ENCODE measurements at regions not wholly inside any gene's neighbourhood (a gene's known extent, or its start where the extent isn't known, plus 50 kb on each side); places are given as distances from the start of the nearest gene placed in this dataset.

DNA sequence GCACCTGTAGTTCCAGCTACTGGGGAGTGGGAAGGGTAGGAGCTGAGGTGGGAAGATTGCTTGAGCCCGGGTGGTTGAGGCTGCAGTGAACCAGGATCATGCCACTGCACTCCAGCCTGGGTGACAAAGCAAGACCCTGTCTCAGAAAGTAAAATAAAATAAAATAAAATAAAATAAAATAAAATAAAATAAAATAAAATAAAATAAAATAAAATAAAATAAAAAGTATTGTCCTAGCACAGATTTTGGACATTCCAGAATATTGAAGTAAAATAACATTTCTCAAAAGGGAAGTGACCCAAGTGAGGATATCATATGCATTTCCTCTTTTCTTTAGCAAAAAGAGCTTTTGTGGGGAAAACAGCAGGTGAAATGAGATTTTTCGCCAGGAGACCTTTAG is 83.5 kb downstream of the TMEM174 start:
- DNase-seq = no peak

DNA sequence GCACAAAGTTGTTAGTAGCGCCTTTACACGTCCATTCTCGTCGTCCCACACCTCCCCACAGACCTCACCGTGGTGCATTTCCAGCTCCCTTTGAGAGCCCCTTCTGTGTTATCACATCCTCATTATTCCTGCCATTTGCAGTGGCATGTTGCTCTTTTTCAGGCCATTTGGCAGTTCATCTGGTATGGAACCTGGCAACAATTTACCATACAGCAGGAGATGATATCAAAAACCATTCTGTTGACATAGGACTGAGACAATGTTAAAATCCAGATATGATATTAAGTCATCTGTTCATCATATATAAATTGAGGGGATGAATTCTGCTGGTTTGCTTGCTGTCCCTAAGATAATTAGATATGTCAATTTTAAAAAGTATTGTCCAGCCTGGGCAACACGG is 83.0 kb downstream of the TMEM174 start:
- DNase-seq = no peak

DNA sequence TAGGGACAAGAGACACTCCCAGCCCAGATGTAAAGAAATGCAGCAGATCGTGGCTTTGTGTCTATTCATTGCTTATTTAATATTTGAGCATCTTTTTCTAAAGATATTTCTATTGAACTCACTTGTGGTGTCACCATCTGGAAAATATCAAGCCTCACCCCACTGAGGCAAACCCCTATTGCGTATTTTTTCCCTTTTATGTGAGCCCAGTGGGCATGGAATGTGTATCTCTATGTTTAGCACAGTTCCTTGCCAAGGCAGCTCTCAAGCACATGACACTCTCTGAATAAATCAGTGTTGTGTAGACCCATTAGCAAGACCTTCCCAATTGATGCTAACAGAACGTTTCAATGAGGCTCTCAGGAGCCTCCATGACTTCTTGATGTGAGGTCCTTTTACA is 81.6 kb downstream of the TMEM174 start:
- DNase-seq = no peak

DNA sequence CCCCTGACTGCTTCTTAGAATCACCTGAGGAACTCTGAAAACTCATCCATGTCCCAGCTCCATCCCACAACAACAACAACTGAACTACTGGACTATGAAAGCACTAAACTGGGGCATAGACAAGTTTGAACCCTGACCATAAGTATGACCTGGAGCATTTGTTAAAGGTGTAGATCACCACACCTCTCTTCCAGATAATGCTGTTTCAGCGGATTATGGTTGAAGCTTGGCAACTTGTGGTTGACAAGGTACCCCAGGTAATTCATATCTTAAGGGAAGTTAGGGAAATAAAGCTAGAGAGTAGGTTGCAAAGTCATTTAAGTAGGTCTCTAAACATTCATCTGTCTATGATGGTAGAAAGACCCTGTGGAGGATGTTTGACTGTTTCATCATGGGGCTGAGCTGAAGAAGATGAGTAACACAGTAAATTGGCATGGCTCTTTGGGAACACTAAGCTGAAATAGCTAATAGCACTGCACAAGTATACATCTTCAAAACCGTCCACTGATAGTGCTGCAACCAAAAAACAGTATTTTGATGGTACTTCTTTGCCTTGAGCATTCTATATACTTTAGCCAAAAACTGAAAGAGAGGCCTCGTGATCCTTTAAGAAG is 80.2 kb downstream of the TMEM174 start:
- no peak for DNase-seq

DNA sequence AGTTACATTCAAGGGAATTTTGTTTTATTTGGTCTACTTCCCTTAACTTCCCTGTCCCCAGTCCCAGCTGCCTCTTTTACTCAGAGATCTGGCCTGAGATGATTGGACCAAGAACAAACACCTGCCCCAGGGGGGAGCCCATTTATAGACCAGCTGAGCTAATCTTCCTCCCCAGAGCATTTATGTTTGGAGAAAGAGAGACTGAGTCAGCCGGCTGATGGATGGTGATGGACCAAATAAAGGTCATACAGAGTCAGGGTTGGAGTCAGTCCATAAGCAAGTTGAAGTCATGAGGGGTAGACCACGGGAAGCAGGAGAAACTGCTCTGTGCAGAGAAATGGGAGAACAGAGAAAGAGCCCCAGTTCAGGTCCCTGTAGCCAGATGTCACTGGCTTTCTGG is 77.7 kb downstream of the TMEM174 start:
- no peak for DNase-seq

DNA sequence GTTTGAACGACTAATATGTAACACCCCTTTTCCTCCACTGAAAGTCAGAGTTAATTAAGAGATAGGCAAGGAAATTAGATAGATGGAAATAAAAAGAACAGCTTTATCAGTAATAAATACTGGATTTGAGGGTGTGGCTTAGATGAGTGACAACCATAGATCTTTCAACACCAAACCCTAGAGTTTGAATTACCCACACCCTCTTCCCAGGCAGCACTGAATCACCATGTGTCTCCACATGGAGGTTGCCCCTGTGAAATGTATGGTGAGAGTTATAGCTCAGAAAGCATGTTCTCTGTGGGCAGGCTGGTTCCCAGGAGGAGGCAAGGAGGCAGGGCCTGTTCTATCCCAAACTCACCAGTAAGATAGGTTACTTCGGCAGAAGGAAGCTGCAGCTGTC is 69.7 kb downstream of the TMEM174 start:
- DNase-seq = no peak

DNA sequence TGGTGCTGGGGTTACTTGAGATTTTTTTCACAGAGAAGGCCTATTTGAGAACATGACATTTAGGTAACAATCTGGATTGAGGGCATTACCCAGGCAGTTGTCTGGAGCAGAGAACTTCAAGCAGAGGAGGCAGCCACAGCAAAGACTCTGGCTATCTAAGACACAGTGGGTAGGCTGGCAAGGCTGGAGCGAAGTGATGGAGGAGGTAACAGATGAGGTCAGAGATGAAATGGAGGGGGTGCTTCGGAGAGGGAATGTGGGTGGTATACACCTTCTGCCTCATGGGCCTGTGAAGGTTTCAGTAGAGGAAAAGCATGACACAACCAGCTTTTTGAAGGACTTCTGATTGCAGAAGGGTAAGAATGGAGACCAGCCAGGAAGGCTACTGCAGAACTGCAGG is 65.9 kb downstream of the TMEM174 start:
- DNase-seq = no peak

DNA sequence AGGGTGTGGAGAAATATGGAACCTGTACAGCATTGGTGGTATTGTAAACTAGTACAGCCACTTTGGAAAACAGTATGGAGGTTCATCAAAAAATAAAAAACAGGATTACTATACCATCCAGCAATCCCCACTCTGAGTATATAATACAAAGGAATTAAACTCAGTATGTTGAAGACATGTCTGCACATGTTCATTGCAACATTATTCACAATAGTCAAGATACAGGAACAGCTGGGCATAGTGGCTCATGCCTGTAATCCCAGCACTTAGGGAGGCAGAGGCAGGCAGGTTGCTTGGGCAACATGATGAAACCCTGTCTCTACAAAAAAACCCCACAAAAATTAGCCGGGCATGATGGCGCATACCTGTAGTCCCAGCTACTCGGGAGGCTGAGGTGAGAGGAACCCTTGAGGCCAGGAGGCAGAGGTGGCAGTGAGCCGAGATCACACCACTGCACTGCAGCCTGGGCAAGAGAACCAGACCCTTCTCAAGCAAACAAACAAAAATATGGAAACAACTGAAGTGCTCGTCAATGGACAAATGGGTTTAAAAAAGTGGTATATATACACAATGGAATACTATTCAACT is 63.6 kb downstream of the TMEM174 start:
- DNase-seq = no peak

DNA sequence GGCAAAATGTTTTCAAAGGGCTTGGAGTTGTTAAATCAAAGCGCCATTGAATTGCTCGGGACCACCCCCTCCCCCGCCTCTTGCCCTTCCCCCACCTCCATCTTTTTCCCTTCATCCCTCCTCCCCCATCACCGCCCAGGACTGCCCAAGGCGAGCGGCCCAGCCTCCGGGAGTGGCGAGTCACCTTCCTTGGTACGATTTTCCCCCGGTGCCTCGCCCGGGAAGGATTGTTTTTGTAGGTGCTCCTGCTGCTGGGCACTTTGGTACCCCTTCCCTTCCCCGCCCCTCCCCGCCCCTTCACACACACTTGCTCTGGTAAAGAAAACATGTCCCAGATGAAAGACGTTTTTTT is 61.2 kb downstream of the TMEM174 start:
- DNase-seq = no peak

DNA sequence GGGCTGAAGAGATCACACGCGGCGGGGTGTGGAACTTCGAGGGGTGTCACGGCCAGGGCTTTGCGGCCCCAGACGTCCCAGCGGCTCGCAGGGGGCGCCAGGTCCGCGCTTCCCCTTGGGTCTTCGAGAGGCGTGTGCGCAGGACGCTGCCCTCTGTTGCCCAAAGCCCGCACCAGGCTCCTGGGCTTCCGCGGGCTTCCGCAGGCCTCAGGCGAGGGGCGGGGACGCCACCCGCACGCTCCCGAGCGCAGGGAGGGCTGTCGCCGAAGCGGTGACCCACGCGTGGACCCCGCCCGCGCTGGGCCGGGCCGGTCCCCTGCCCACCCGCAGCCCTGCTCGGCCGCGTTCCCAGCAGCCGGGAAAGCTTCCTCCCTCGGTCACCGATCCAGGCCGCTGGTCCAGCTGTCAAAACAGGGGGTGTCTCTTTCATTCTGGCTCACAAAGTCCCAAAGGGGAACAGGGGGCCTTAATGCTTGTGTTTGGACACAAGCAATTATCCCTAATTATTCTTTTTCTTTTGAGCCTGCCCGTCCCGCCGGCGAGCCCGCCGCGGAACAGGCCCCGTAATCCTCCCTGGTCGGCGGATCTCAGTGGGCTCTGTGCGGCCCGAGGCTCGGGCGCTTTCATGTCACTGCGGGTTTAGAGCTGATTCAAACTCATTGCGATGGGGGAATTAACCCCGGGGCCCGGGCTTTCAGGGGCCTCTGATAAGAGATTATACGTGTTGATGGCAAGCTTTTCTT is 60.6 kb downstream of the TMEM174 start:
- no peak for DNase-seq

DNA sequence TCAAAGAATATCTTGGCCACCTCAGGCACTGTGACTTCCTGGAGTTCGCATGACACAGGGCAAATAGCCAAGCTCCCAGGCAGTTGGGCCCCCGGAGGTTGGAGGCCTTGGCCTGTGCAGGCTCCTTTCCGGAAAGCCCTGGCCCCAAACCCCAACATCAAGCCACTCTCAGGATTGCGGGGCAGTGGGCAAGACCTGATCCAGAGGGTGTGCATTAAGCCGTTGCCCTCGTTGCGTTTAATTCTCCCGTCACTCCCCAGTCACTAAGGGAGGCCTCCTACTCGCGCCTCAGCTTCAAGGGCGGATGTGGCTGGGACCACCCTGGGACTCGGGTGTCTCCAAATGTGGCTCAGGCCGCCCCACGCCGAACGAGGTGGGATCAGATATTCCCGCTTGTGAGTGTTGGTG is 60.1 kb downstream of the TMEM174 start:
- no peak for DNase-seq

DNA sequence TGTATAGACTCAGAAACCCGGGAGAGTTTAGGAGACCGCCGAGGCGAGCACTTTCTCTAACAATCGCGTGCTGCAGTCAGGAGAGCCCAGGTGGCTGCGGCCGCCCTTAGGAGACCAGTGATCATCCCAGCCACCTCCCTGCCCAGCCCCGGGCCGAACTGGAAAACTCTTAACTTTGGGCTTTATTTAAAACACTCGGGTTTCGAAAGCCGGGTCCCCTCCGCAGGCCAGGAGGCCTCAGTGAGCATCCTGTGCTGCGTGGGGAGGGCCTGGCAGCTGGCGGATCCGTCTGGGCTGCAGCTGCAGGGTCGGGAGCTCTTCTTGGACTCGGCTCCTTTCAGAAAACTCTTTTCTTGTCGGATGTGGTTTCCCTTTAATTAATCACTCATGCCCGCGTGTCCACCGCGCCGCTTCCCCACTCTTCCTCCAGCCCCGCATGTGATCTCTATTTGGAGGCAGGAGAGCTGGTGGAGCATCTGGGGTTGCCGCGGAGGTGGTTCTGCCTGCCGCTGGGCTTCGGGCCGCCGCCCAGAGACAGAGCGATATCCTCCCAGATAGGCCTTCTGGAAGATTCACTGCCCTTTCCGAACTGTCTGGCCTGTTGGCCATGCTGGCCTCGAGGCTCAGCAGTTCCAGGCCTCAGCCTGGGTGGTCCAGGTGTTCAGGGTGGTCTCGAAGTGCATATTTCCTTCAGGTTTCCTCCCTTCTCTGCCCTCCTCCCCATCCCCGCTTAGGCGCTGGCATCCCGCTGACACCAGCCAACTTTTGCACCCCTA is 59.5 kb downstream of the TMEM174 start:
- DNase-seq = peak; percentile 56

DNA sequence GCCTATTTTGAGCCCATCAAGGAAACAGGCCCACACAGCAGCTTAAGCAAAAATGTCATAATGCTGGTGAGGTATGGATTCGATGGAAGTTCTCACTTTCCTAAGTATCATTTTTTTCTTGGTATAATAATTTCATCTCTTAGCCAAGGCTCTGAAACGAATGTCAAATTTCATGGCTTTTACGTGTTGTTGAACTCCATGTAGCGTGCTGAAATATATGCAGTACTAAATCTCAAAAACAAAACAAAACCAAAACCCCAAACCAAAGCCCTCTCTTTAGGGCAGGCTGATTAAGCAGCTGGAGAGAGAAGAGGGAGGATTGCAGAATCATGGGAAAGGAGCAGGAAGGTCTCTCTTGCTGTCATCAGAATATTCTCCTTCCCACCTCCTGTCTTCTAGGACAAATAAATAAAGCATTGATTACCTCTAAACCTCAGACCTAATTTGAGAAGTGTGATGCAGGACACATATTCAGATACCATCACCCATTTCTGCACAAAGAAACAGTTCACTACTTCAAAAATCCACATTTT is 58.3 kb downstream of the TMEM174 start:
- DNase-seq = no peak

DNA sequence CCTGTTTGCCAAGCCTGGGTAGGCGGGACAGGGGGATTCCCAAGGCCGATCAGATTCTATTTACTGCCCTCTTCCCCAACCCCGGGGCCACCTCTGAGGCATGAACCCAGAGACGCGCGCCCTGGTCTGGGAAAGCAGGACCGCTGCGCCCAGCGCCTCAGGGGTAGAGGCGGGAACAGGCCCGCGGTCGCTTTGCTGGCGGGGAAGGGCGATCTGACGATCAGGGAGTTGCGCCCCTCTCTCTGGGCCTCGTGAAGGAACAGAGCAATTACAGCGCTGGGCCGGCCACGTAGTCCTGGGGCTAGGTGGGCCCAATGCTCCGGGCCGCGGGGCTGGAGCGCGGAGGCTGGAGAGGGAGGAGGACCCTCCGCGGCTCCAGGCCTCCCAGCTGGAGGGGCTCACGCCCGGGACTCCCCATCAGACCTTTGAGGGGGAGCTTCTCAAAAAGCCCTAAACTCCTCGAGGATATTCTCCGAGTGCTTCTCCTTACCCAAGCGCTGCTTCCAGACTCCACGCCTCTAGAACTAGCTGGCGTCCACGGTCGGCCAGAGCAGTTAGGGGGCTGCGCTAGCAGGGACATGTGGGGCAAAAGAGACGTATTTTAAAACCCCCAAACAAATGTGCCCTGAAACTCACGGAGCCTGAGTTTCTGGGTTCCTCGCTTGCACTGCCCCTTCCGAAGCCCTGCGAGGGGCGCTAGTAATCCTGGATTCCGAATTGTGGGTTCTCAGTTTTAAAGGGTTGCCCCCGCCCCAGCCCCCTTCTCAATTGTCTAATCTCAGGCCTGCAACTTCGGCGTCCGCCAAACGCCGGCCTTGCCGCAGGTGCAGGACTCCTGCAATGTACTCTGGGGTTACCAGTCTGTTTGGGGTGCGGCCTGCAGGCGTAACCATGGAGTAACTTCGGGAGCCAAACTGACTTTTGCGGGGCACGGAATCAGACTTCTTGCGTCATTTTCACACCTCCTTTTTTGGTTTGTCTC is 57.6 kb downstream of the TMEM174 start:
- DNase-seq = no peak

DNA sequence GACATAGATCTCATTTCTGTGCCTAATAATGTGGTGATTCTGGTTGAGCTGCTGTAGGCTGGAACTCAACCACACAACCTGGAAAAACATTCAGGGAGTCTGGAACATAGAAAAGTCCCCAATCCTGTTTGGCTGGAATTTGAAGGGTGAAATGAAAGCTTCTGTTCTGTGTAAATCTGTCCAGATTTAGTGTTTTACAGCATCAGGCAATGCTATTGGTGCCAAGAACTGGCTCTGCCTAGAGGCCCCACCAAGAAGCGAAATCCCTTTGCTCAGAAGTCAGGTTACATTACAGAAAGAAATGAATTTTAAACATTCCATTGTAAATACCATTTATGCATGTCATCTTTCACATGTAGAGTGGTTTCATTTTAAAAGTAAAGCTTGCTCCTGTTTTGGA is 56.3 kb downstream of the TMEM174 start:
- DNase-seq = peak; percentile 93

DNA sequence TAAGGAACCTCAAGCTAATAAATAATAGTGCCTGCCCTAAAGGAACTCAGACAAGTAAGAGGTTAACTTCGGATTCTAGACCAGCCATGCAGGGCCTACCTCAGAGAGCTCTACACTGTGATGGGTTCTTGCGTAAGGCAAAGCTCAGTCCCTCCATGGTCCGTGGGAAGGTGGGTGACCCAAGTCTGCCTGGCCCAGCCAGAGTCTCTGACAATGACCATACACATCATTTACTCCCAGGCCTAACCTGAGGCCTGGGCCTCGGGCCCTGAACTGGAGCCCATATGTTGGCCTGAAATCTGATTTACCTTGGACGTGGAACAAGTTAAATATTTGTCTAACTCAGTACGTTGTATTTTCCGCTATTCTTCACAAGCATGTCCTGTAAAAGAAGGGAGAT is 55.1 kb downstream of the TMEM174 start:
- no peak for DNase-seq
